ENCODE measurements at regions not wholly inside any gene's neighbourhood (a gene's known extent, or its start where the extent isn't known, plus 50 kb on each side); places are given as distances from the start of the nearest gene placed in this dataset.

GRCh38 chr17:78305801-78306200, 54.1 kb downstream of the SOCS3 start:
- POLR2A ChIA-PET: no interaction called here
- H3K9me3 ChIP-seq (replicated peaks; ENCODE audit: control insufficient read depth, insufficient read depth, low read length): no peaks in the 10 kb centered on the region
- no peak for FAIRE-seq

More at GRCh38 chr17:78305801-78306200, 54.1 kb downstream of the SOCS3 start:
- DNase-seq (ENCODE audit: low read depth, low spot score): no peak
- Histone ChIP-seq H3K27me3 (ENCODE audit: control insufficient read depth in 2 of 2, insufficient read depth in 2 of 2, low read length in 2 of 2) (no peaks in the 10 kb centered on the region), H3K27ac (ENCODE audit: insufficient read depth, low read depth, low read length) (no peak overlapping the region), H3K4me1 (ENCODE audit: control insufficient read depth, extremely low read depth, insufficient read depth, low read length) (peaks cover 4% of the 10 kb centered on the region), H3K79me2 (ENCODE audit: control insufficient read depth, insufficient read depth, low read length) (no peaks in the 10 kb centered on the region), H3K9me1 (replicated peaks; ENCODE audit: control insufficient read depth, extremely low read depth, insufficient read depth, low read length) (no peaks in the 10 kb centered on the region), H3K4me2 (ENCODE audit: insufficient read depth, low read length) (no peak overlapping the region), H3K9ac (replicated peaks; ENCODE audit: extremely low read depth, insufficient read depth, low read length) (no peak overlapping the region), H4K20me1 (replicated peaks; ENCODE audit: control insufficient read depth, extremely low read depth, insufficient read depth, low read length) (no peaks in the 10 kb centered on the region), H2AFZ (ENCODE audit: low read depth, low read length) (no peak overlapping the region), H3K4me3 (replicated peaks in 1 of 3; ENCODE audit: insufficient read depth in 1 of 3, low read depth in 1 of 3, low read length in 3 of 3) (no peak overlapping the region), H3K36me3 (ENCODE audit: control insufficient read depth in 2 of 2, extremely low read depth in 1 of 2, insufficient read depth in 2 of 2, low read length in 2 of 2) (no peaks in the 10 kb centered on the region)
- CTCF ChIA-PET: interaction anchor here (2.1 kb wide), 1 partner anchor 55 kb away, joined by 11 read pairs; the partner anchor contains the start of gene SOCS3
- TF ChIP-seq MYC (IDR thresholded peaks at IDR 0.05; ENCODE audit: low read depth, low read length) (no peak), GATA2 (IDR thresholded peaks at IDR 0.05; ENCODE audit: insufficient read depth, insufficient read length, low read depth, low read length) (no peak), CTCF (IDR thresholded peaks at IDR 0.05; ENCODE audit: extremely low read depth in 1 of 2, insufficient read depth in 1 of 2, low read depth in 1 of 2, low read length in 2 of 2) (no peak), EZH2 (IDR thresholded peaks at IDR 0.05; ENCODE audit: borderline replicate concordance, low read depth, low read length, severe bottlenecking) (no peak), JUN (IDR thresholded peaks at IDR 0.05; ENCODE audit: borderline replicate concordance, insufficient read depth, insufficient read length, low read depth) (no peak), MAX (IDR thresholded peaks at IDR 0.05; ENCODE audit: insufficient read depth, insufficient read length) (no peak), FOS (IDR thresholded peaks at IDR 0.05; ENCODE audit: borderline replicate concordance, insufficient read depth, low read length) (no peak), POLR2A (IDR thresholded peaks at IDR 0.05; ENCODE audit: low read depth, low read length) (no peak), POLR2AphosphoS5 (IDR thresholded peaks at IDR 0.05; ENCODE audit: insufficient read depth, low read depth, low read length) (no peak)
- dilution Hi-C loops (cut with MboI; ENCODE audit: extremely low pct_ligation_motif_present, low sequenced_read_pairs) (no loop called here), intact Hi-C loops (cut with micrococcal nuclease) (no loop called here)
- no TSS peak for BruUV-seq (replicated peaks)
